Fibroblast of lung (primary cell): ENCODE measurements at regions not wholly inside any gene's neighbourhood (a gene's known extent, or its start where the extent isn't known, plus 50 kb on each side); places are given as distances from the start of the nearest gene placed in this dataset.

ENCODE experiments used
- DNase-seq, 2 donors: peaks; one replicate each; pipeline versions ENCODE4 v3.0.0 to v3.0.0-alpha.2; 2010; ENCODE audit warnings: low read depth in 2 of 2
- H2AFZ ChIP-seq: 2 replicates; pipeline ENCODE4 v1.5.1; 2012; ENCODE audit warnings: low read length, control low read depth, inconsistent platforms
- H3K27ac ChIP-seq: 2 replicates; pipeline ENCODE4 v1.5.1; 2011; ENCODE audit warnings: low read length, control low read depth; ENCODE audit not compliant: insufficient read depth
- H3K27me3 ChIP-seq: 2 replicates; pipeline ENCODE4 v1.5.1; 2011; ENCODE audit warnings: mild to moderate bottlenecking, low read length; ENCODE audit not compliant: control insufficient read depth, insufficient read depth
- H3K36me3 ChIP-seq: 2 replicates; pipeline ENCODE4 v1.5.1; 2011; ENCODE audit warnings: low read length; ENCODE audit not compliant: control insufficient read depth, insufficient read depth
- H3K4me1 ChIP-seq: 2 replicates; pipeline ENCODE4 v1.5.1; 2011; ENCODE audit warnings: low read length; ENCODE audit not compliant: control insufficient read depth, insufficient read depth; ENCODE audit errors: extremely low read depth
- H3K4me2 ChIP-seq: 2 replicates; pipeline ENCODE4 v1.5.1; 2011; ENCODE audit warnings: low read length, control low read depth; ENCODE audit not compliant: insufficient read depth; ENCODE audit errors: extremely low read depth
- H3K4me3 ChIP-seq, 4 experiments: fragments of 200-600 bp in 1 of 4; sonication (generic) in 1 of 4; replicated peaks in 1 of 4; 2 replicates each; pipeline ENCODE4 v1.5.1; 2011 to 2016; ENCODE audit warnings: low read length in 4 of 4, low read depth in 3 of 4, mild to moderate bottlenecking in 3 of 4, control low read depth in 2 of 4, inconsistent platforms in 1 of 4, mixed read lengths in 1 of 4; ENCODE audit not compliant: insufficient read depth in 1 of 4; ENCODE audit errors: control extremely low read depth in 1 of 4
- H3K79me2 ChIP-seq: 2 replicates; pipeline ENCODE4 v1.5.1; 2012; ENCODE audit warnings: mild to moderate bottlenecking, low read length, inconsistent platforms; ENCODE audit not compliant: control insufficient read depth, insufficient read depth
- H3K9ac ChIP-seq: 2 replicates; pipeline ENCODE4 v1.5.1; 2011; ENCODE audit warnings: mild to moderate bottlenecking, low read length, control low read depth; ENCODE audit not compliant: insufficient read depth
- H3K9me3 ChIP-seq: 2 replicates; pipeline ENCODE4 v1.5.1; 2012; ENCODE audit warnings: low read depth, low read length; ENCODE audit not compliant: control insufficient read depth, insufficient read depth
- H4K20me1 ChIP-seq: 2 replicates; pipeline ENCODE4 v1.5.1; 2011; ENCODE audit warnings: low read length; ENCODE audit not compliant: control insufficient read depth, insufficient read depth; ENCODE audit errors: extremely low read depth
- EZH2 ChIP-seq: IDR thresholded peaks from 2 replicates; pipeline ENCODE4 v1.5.1; 2012; ENCODE audit warnings: low read length, control low read depth, mild to moderate bottlenecking; ENCODE audit errors: missing control alignments
- TF ChIP-seq, protein P1 (sequence below), 2 donors: IDR thresholded peaks in 1 of 2; conservative IDR thresholded peaks in 1 of 2; 1 replicate in 1 of 2; 2 replicates in 1 of 2; pipeline ENCODE4 v1.5.1; 2011 to 2012; ENCODE audit warnings: low read length in 2 of 2, control low read depth in 1 of 2, inconsistent platforms in 1 of 2, low read depth in 1 of 2, mild to moderate bottlenecking in 1 of 2

DNA sequence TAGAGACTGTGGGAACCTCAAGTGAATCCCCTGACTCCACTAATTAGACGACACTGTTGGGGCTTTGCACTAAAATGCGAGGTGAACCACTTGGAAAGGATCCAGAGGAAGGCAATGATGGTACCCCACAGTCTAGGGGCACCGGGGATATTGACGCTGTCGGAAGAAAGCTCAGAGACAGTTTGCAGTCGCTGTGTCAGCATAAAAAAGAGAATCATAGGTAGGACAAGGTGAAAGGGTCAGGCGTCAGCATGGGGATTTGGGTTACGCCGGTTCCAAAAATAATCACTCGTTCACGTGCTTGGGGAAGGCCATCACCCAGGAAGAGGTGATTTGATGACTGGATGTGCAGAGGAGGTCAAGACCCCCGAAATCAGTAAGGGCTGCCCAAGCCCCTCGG, 598.0 kb upstream of the NOX3 start:
- no peak overlapping the region for H3K4me3 ChIP-seq
- H4K20me1 ChIP-seq, result no peaks in the 10 kb centered on the region
- H3K4me1 ChIP-seq, result no peaks in the 10 kb centered on the region
- H3K36me3 ChIP-seq, result no peaks in the 10 kb centered on the region
- no peak overlapping the region for H3K27ac ChIP-seq
- H3K79me2 ChIP-seq, result no peaks in the 10 kb centered on the region
- no peak for DNase-seq
- no peak for TF ChIP-seq EZH2
- TF ChIP-seq, protein P1, sequence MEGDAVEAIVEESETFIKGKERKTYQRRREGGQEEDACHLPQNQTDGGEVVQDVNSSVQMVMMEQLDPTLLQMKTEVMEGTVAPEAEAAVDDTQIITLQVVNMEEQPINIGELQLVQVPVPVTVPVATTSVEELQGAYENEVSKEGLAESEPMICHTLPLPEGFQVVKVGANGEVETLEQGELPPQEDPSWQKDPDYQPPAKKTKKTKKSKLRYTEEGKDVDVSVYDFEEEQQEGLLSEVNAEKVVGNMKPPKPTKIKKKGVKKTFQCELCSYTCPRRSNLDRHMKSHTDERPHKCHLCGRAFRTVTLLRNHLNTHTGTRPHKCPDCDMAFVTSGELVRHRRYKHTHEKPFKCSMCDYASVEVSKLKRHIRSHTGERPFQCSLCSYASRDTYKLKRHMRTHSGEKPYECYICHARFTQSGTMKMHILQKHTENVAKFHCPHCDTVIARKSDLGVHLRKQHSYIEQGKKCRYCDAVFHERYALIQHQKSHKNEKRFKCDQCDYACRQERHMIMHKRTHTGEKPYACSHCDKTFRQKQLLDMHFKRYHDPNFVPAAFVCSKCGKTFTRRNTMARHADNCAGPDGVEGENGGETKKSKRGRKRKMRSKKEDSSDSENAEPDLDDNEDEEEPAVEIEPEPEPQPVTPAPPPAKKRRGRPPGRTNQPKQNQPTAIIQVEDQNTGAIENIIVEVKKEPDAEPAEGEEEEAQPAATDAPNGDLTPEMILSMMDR (conservative IDR thresholded peaks at IDR 0.05 in 1 of 2, IDR thresholded peaks at IDR 0.05 in 1 of 2; ENCODE audit: low read depth in 1 of 2, low read length in 2 of 2), result no peak
- H3K9me3 ChIP-seq, result no peaks in the 10 kb centered on the region
- H3K27me3 ChIP-seq, result no peaks in the 10 kb centered on the region
- no peak overlapping the region for H3K4me2 ChIP-seq
- H3K9ac ChIP-seq, result no peak overlapping the region
- no peak overlapping the region for H2AFZ ChIP-seq

DNA sequence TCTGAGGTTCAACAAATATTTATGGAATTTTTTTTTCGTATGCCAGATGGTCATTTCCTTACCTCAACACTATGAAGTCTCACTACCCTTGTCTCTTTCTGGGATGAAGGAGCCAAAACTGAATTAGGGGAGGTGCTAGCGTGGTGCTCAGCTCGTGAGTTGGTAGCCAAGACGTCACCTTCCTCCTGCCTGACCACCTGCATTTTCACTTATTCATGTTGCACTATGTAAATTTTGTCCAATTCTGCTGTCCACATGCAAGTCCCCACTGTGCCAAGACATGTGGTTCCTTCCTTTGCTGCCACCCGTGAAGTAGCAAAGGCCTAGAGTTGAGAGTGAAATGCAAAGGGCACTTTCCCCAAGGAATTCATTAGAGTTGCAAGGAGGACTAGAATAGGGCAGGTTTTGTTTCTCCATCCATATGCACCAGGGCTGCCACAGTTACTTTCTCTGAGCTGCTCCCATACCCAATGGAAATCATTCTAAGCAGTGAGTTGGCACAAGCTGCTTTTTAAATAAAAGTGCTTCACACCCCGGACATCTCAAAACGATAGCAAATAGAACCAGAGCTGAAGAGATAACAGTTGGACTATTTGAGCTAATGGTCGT, 591.3 kb upstream of the NOX3 start:
- Histone ChIP-seq H3K9ac (no peak overlapping the region), H2AFZ (no peak overlapping the region), H4K20me1 (no peaks in the 10 kb centered on the region), H3K9me3 (no peaks in the 10 kb centered on the region), H3K4me3 (no peak overlapping the region), H3K4me2 (no peak overlapping the region), H3K27me3 (no peaks in the 10 kb centered on the region), H3K79me2 (no peaks in the 10 kb centered on the region), H3K4me1 (no peaks in the 10 kb centered on the region), H3K36me3 (no peaks in the 10 kb centered on the region), H3K27ac (no peak overlapping the region)
- DNase-seq, result no peak
- TF ChIP-seq EZH2, result no peak
- TF ChIP-seq, protein P1 (conservative IDR thresholded peaks at IDR 0.05 in 1 of 2, IDR thresholded peaks at IDR 0.05 in 1 of 2; ENCODE audit: low read depth in 1 of 2, low read length in 2 of 2), result no peak

DNA sequence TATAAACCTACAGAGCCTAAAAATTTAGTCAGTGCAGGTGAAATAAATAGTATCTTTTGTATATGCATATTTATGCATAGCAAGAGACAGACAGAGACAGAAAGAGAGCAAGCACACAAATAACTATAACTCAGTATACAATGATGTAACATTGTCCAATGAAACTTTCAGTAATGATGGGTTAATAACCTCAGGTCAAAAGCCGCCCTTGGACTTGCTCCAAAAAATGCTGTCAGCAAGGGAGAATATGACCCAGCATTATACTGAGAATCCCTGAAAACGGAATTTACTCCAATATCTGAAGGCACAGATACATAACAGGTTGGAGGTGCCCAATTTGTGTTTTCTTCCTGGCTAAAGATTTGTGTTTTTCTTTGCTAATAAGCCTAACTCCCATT, 590.6 kb upstream of the NOX3 start:
- Histone ChIP-seq H3K4me3 (no peak overlapping the region), H4K20me1 (no peaks in the 10 kb centered on the region), H3K4me1 (no peaks in the 10 kb centered on the region), H3K9ac (no peak overlapping the region), H2AFZ (no peak overlapping the region), H3K27me3 (no peaks in the 10 kb centered on the region), H3K79me2 (no peaks in the 10 kb centered on the region), H3K4me2 (no peak overlapping the region), H3K36me3 (no peaks in the 10 kb centered on the region), H3K27ac (no peak overlapping the region), H3K9me3 (no peaks in the 10 kb centered on the region)
- DNase-seq, result no peak
- TF ChIP-seq, protein P1 (conservative IDR thresholded peaks at IDR 0.05 in 1 of 2, IDR thresholded peaks at IDR 0.05 in 1 of 2; ENCODE audit: low read depth in 1 of 2, low read length in 2 of 2), result no peak
